GM21528 (cell line): ENCODE measurements at regions not wholly inside any gene's neighbourhood (a gene's known extent, or its start where the extent isn't known, plus 50 kb on each side); places are given as distances from the start of the nearest gene placed in this dataset.
"Not testable (repeated sequence)": the region's sequence is repeated elsewhere in the genome, so short reads cannot be mapped to it uniquely, and the experiment has no call there.

ENCODE experiments used
- ATAC-seq: cut with Tn5 transposase; IDR thresholded peaks from one replicate; pipeline ENCODE4 v1.9.1; 2021; ENCODE audit warnings: mild to moderate bottlenecking, moderate library complexity; ENCODE audit not compliant: unreplicated experiment, low FRiP score

- no peak for ATAC-seq
Observed at GRCh38 chr5:56314529-56314928, 81.4 kb upstream of the ANKRD55 start.

- ATAC-seq, result no peak
Observed at GRCh38 chr5:56313596-56313995, 80.5 kb upstream of the ANKRD55 start.

GRCh38 chr5:56313004-56313531 is 79.9 kb upstream of the ANKRD55 start:
- no peak for ATAC-seq

GRCh38 chr5:56311306-56311905 is 78.3 kb upstream of the ANKRD55 start:
- no peak for ATAC-seq

- no peak for ATAC-seq
Observed at GRCh38 chr5:56310711-56311204, 77.6 kb upstream of the ANKRD55 start.

- ATAC-seq, result no peak
Observed at GRCh38 chr5:56309262-56309826, 76.2 kb upstream of the ANKRD55 start.

- no peak for ATAC-seq
Observed at GRCh38 chr5:56307714-56308333, 74.7 kb upstream of the ANKRD55 start.

GRCh38 chr5:56306433-56307150 is 73.5 kb upstream of the ANKRD55 start:
- no peak for ATAC-seq

GRCh38 chr5:56305001-56305950 is 72.1 kb upstream of the ANKRD55 start:
- no peak for ATAC-seq

- ATAC-seq, result no peak
Observed at GRCh38 chr5:56303511-56303910, 70.4 kb upstream of the ANKRD55 start.

GRCh38 chr5:56302027-56302426 is 68.9 kb upstream of the ANKRD55 start:
- no peak for ATAC-seq

- ATAC-seq, result no peak
Observed at GRCh38 chr5:56301069-56301468, 67.9 kb upstream of the ANKRD55 start.

- ATAC-seq, result no peak
Observed at GRCh38 chr5:56299212-56299611, 66.1 kb upstream of the ANKRD55 start.

- no peak for ATAC-seq
Observed at GRCh38 chr5:56298336-56299090, 65.4 kb upstream of the ANKRD55 start.

- ATAC-seq, result no peak
Observed at GRCh38 chr5:56297851-56298250, 64.7 kb upstream of the ANKRD55 start.

GRCh38 chr5:56295311-56295710 is 62.2 kb upstream of the ANKRD55 start:
- ATAC-seq, result not testable (repeated sequence)

GRCh38 chr5:56294354-56294753 is 61.2 kb upstream of the ANKRD55 start:
- ATAC-seq, result no peak

GRCh38 chr5:56292874-56293273 is 59.7 kb upstream of the ANKRD55 start:
- not testable (repeated sequence) for ATAC-seq

GRCh38 chr5:56291661-56292374 is 58.7 kb upstream of the ANKRD55 start:
- no peak for ATAC-seq
